Cardiac fibroblast (primary cell): ENCODE measurements at regions not wholly inside any gene's neighbourhood (a gene's known extent, or its start where the extent isn't known, plus 50 kb on each side); places are given as distances from the start of the nearest gene placed in this dataset.

ENCODE experiments used
- DNase-seq, 2 donors: peaks; one replicate each; pipeline versions ENCODE4 v3.0.0 to v3.0.0-alpha.2; 2010; ENCODE audit warnings: low read depth in 2 of 2
- H3K4me3 ChIP-seq, 2 donors: replicated peaks in 1 of 2; 1 replicate in 1 of 2; 2 replicates in 1 of 2; pipeline ENCODE4 v1.5.1; 2011; ENCODE audit warnings: low read depth in 2 of 2, low read length in 2 of 2, mild to moderate bottlenecking in 2 of 2, moderate library complexity in 1 of 2
- TF ChIP-seq, protein P1 (sequence below): IDR thresholded peaks from one replicate; pipeline ENCODE4 v1.5.1; 2011; ENCODE audit warnings: low read depth, mild to moderate bottlenecking, low read length, inconsistent platforms

GRCh38 chr18:78861116-78861515, 118.5 kb upstream of the SALL3 start:
- TF ChIP-seq, protein P1, sequence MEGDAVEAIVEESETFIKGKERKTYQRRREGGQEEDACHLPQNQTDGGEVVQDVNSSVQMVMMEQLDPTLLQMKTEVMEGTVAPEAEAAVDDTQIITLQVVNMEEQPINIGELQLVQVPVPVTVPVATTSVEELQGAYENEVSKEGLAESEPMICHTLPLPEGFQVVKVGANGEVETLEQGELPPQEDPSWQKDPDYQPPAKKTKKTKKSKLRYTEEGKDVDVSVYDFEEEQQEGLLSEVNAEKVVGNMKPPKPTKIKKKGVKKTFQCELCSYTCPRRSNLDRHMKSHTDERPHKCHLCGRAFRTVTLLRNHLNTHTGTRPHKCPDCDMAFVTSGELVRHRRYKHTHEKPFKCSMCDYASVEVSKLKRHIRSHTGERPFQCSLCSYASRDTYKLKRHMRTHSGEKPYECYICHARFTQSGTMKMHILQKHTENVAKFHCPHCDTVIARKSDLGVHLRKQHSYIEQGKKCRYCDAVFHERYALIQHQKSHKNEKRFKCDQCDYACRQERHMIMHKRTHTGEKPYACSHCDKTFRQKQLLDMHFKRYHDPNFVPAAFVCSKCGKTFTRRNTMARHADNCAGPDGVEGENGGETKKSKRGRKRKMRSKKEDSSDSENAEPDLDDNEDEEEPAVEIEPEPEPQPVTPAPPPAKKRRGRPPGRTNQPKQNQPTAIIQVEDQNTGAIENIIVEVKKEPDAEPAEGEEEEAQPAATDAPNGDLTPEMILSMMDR, result no peak
- H3K4me3 ChIP-seq, result no peak overlapping the region
- no peak for DNase-seq

GRCh38 chr18:78861706-78862105, 117.9 kb upstream of the SALL3 start:
- H3K4me3 ChIP-seq, result no peak overlapping the region
- no peak for DNase-seq
- TF ChIP-seq, protein P1, result no peak

- no peak for DNase-seq
- TF ChIP-seq, protein P1, result no peak
- H3K4me3 ChIP-seq, result no peak overlapping the region
These were observed 117.2 kb upstream of the SALL3 start for GRCh38 chr18:78862395-78862794.

- H3K4me3 ChIP-seq, result no peak overlapping the region
- DNase-seq, result no peak
- TF ChIP-seq, protein P1, result no peak
These were observed 114.5 kb upstream of the SALL3 start for GRCh38 chr18:78865056-78865598.

DNA sequence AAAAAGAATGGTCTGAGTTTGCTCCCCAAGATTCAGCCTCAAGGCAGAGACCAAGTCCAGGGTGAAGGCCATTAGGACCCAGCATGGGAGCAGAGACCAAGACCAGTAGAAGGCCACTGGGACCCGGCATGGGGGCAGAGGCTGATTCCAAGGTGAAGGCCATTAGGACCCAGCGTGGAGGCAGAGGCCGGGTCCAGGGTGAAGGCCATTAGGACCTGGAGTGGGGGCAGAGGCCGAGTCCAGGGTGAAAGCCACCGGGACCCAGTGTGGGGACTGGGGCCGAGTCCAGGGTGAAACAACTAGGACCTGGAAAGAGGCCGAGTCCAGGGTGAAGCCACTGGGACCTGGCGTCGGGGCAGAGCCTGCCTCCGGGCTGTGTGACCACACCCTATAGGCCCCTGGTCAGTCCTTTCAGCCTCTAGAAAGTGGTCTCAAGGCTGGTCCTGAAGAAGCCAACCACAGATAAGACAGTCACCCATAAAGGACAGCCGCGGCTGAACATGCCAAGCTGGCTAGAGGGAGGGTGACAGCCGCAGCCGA, 113.8 kb upstream of the SALL3 start:
- H3K4me3 ChIP-seq, result no peak overlapping the region
- no peak for DNase-seq
- TF ChIP-seq, protein P1, result no peak

DNA sequence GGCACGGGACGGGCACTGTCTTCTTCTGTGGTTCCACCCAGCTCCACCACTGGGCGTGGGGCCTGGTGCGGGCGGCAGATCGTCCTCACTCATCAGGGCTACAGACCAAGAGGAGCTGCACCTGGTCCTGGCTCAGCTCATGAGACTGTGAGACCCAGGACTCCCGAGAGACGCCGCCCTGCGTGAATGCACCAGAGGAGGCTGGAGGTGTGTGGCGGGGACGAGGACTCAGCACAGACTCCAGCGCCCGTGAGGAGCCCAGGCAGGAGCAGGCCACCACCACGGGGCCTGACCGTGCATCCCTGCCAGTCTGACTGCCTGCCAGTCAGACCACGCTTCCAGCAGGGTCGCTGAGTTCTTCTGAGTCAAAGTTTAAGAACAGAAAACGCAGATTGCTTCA, 112.5 kb upstream of the SALL3 start:
- DNase-seq, result no peak
- TF ChIP-seq, protein P1, result no peak

More for the DNA sequence above, 112.5 kb upstream of the SALL3 start:
- no peak overlapping the region for H3K4me3 ChIP-seq
